Breast epithelium (tissue), 3 donors: ENCODE measurements at regions not wholly inside any gene's neighbourhood (a gene's known extent, or its start where the extent isn't known, plus 50 kb on each side); places are given as distances from the start of the nearest gene placed in this dataset.

Experiments
- CTCF ChIP-seq, 3 donors: fragments of 450-650 bp; IDR thresholded peaks; one replicate each; pipeline ENCODE4 v1.5.1; 2016 to 2017; ENCODE audit warnings: antibody characterized with exemption in 3 of 3, mild to moderate bottlenecking in 3 of 3, moderate library complexity in 3 of 3
- POLR2AphosphoS5 ChIP-seq, 3 donors: sonication (generic); formaldehyde crosslinking; IDR thresholded peaks; one replicate each; pipeline ENCODE4 v1.6.1; 2017; ENCODE audit warnings: antibody characterized with exemption in 3 of 3

DNA sequence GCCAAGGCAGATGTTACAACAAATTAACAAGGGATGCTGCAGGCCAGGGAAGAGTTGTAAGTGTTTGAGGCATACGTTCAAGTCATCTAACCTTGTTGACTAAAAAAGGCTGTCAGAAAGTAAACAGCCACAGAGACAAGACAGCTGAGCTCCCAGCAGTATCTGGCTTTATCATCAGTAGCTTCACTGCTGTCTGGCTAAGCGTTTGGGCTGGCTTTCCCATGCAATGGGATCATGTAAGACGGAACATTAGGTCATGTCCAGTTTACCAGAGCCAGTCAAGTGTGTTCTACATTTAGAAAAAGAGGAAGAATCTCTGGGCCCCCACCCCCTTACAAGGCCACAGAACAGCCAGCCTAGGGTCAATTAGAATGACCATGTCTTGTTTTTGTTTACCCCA, 51.3 kb upstream of the GSAP start:
- no peak for TF ChIP-seq CTCF (IDR thresholded peaks at IDR 0.05)
- no peak for TF ChIP-seq POLR2AphosphoS5 (IDR thresholded peaks at IDR 0.05)
